Astrocyte (in vitro differentiated cells and primary cell): ENCODE measurements at regions not wholly inside any gene's neighbourhood (a gene's known extent, or its start where the extent isn't known, plus 50 kb on each side); places are given as distances from the start of the nearest gene placed in this dataset.

Source experiments
- DNase-seq: peaks from one replicate; pipeline ENCODE4 v3.0.0-alpha.2; 2010; ENCODE audit warnings: low read depth
- FAIRE-seq: peaks from 2 replicates; lab custom pipeline; 2011; peaks lifted over from hg19 to GRCh38; lab: Jason Lieb, UNC
- H2AFZ ChIP-seq: 2 replicates; pipeline ENCODE4 v1.6.0; 2012; ENCODE audit warnings: low read depth, low read length, inconsistent platforms
- H3K27ac ChIP-seq: 2 replicates; pipeline ENCODE4 v1.5.1; 2011; ENCODE audit warnings: low read depth, low read length, inconsistent platforms
- H3K27me3 ChIP-seq: 2 replicates; pipeline ENCODE4 v1.6.0; 2011; ENCODE audit warnings: low read length, inconsistent platforms; ENCODE audit not compliant: insufficient read depth
- H3K36me3 ChIP-seq: 2 replicates; pipeline ENCODE4 v1.5.1; 2011; ENCODE audit warnings: low read length, inconsistent platforms; ENCODE audit not compliant: insufficient read depth
- H3K4me1 ChIP-seq: 2 replicates; pipeline ENCODE4 v1.5.1; 2011; ENCODE audit warnings: low read length, inconsistent platforms; ENCODE audit not compliant: insufficient read depth
- H3K4me2 ChIP-seq: 2 replicates; pipeline ENCODE4 v1.6.0; 2012; ENCODE audit warnings: low read length, inconsistent platforms
- H3K4me3 ChIP-seq: 2 replicates; pipeline ENCODE4 v1.5.1; 2011; ENCODE audit warnings: low read depth, mild to moderate bottlenecking, low read length, inconsistent platforms; ENCODE audit not compliant: insufficient read depth
- H3K79me2 ChIP-seq: 2 replicates; pipeline ENCODE4 v1.6.0; 2012; ENCODE audit warnings: mild to moderate bottlenecking, low read length, inconsistent platforms; ENCODE audit not compliant: insufficient read depth
- H3K9ac ChIP-seq: 2 replicates; pipeline ENCODE4 v1.6.0; 2012; ENCODE audit warnings: mild to moderate bottlenecking, low read length, inconsistent platforms
- H3K9me3 ChIP-seq: 2 replicates; pipeline ENCODE4 v1.5.1; 2012; ENCODE audit warnings: low read depth, mild to moderate bottlenecking, low read length, inconsistent platforms; ENCODE audit not compliant: insufficient read depth
- H4K20me1 ChIP-seq: 2 replicates; pipeline ENCODE4 v1.6.0; 2012; ENCODE audit warnings: low read length, inconsistent platforms; ENCODE audit not compliant: insufficient read depth
- H3K27ac Mint-ChIP-seq: one replicate; pipeline ENCODE4 v1.8.0; 2021; ENCODE audit warnings: mild to moderate bottlenecking, mixed read lengths; ENCODE audit not compliant: unreplicated experiment
- H3K27me3 Mint-ChIP-seq: one replicate; pipeline ENCODE4 v1.8.0; 2021; ENCODE audit warnings: low read depth, mixed read lengths; ENCODE audit not compliant: unreplicated experiment
- H3K36me3 Mint-ChIP-seq: one replicate; pipeline ENCODE4 v1.8.0; 2021; ENCODE audit warnings: low read depth, mixed read lengths; ENCODE audit not compliant: unreplicated experiment
- H3K4me1 Mint-ChIP-seq: one replicate; pipeline ENCODE4 v1.8.0; 2021; ENCODE audit warnings: low read depth, mixed read lengths; ENCODE audit not compliant: unreplicated experiment
- H3K4me3 Mint-ChIP-seq: one replicate; pipeline ENCODE4 v1.8.0; 2021; ENCODE audit warnings: mild to moderate bottlenecking, moderate library complexity, mixed read lengths; ENCODE audit not compliant: unreplicated experiment
- H3K9me3 Mint-ChIP-seq: one replicate; pipeline ENCODE4 v1.8.0; 2021; ENCODE audit warnings: mild to moderate bottlenecking, mixed read lengths; ENCODE audit not compliant: unreplicated experiment
- EZH2 ChIP-seq: IDR thresholded peaks from 2 replicates; pipeline ENCODE4 v1.6.1; 2012; ENCODE audit warnings: mild to moderate bottlenecking, low read length, inconsistent platforms; ENCODE audit not compliant: insufficient read depth
- TF ChIP-seq, protein P1 (sequence below): IDR thresholded peaks from 2 replicates; pipeline ENCODE4 v1.5.1; 2011; ENCODE audit warnings: low read depth, mild to moderate bottlenecking, inconsistent platforms, low read length, moderate library complexity; ENCODE audit not compliant: insufficient read depth

DNA sequence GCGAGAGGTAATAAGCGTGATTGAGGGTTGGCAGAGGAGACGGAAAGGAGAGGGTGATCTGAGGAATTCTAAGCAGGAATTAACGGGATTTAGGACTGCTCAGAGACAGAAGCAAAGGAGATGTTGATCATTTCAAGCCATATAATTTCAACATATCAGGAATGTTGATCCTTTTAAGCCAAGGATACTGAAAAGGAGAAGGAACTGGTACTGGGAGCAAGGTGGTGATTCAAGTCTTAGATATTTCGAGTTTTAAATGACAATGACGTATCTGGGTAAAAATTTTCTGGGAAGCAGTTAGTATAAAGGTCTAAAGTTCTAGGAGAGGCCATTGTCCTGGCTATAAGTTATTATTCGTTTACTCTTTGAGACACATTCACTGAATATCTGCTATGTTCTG lies 91.3 kb upstream of the OGFRL1 start:
- H3K4me2 ChIP-seq, result peak overlapping the region; percentile 79
- FAIRE-seq, result no peak

DNA sequence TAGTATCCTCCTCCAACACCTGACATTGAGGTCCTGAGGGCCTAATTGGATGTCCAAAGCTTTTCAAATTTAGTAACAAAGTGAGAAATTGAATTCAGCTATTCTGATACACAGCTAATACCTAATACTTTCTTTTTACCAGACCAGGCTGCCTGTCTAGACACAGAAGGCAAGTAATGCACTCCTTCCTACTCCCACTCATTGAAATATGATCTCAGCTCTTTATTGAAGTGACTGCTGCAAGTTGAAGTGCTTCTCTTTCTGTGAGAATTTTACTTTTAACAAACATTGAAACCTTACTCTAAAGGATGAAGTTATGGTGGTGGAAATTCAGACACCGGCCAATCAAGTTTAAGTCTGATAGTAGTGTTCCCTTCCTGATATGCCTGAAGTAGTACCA lies 90.8 kb upstream of the OGFRL1 start:
- peaks cover 2% of the 10 kb centered on the region for H3K9me3 Mint-ChIP-seq
- no peaks in the 10 kb centered on the region for H4K20me1 ChIP-seq
- H3K27me3 ChIP-seq, result no peaks in the 10 kb centered on the region
- no peaks in the 10 kb centered on the region for H3K36me3 ChIP-seq
- DNase-seq, result peak; percentile 90
- H3K27me3 Mint-ChIP-seq, result no peaks in the 10 kb centered on the region
- peak overlapping the region; percentile 79 for H3K4me2 ChIP-seq
- peaks cover 40% of the 10 kb centered on the region for H3K4me1 Mint-ChIP-seq
- peaks cover 20% of the 10 kb centered on the region for H3K4me1 ChIP-seq
- H2AFZ ChIP-seq, result peak overlapping the region; percentile 53
- TF ChIP-seq, protein P1, sequence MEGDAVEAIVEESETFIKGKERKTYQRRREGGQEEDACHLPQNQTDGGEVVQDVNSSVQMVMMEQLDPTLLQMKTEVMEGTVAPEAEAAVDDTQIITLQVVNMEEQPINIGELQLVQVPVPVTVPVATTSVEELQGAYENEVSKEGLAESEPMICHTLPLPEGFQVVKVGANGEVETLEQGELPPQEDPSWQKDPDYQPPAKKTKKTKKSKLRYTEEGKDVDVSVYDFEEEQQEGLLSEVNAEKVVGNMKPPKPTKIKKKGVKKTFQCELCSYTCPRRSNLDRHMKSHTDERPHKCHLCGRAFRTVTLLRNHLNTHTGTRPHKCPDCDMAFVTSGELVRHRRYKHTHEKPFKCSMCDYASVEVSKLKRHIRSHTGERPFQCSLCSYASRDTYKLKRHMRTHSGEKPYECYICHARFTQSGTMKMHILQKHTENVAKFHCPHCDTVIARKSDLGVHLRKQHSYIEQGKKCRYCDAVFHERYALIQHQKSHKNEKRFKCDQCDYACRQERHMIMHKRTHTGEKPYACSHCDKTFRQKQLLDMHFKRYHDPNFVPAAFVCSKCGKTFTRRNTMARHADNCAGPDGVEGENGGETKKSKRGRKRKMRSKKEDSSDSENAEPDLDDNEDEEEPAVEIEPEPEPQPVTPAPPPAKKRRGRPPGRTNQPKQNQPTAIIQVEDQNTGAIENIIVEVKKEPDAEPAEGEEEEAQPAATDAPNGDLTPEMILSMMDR, result no peak
- TF ChIP-seq EZH2, result no peak
- H3K4me3 Mint-ChIP-seq, result peak overlapping the region; percentile 56
- H3K27ac ChIP-seq, result peak overlapping the region; percentile 97
- H3K79me2 ChIP-seq, result no peaks in the 10 kb centered on the region
- FAIRE-seq, result no peak
- H3K27ac Mint-ChIP-seq, result peak overlapping the region; percentile 95
- H3K9ac ChIP-seq, result peak overlapping the region; percentile 76
- H3K36me3 Mint-ChIP-seq, result no peaks in the 10 kb centered on the region
- H3K4me3 ChIP-seq, result peak overlapping the region; percentile 41
- no peaks in the 10 kb centered on the region for H3K9me3 ChIP-seq

More for the DNA sequence above, 91.3 kb upstream of the OGFRL1 start:
- H3K9ac ChIP-seq, result peak overlapping the region; percentile 76
- H3K4me1 ChIP-seq, result peaks cover 20% of the 10 kb centered on the region
- peak overlapping the region; percentile 95 for H3K27ac Mint-ChIP-seq
- H3K4me3 Mint-ChIP-seq, result no peak overlapping the region
- no peaks in the 10 kb centered on the region for H3K27me3 ChIP-seq
- no peaks in the 10 kb centered on the region for H4K20me1 ChIP-seq
- peak overlapping the region; percentile 97 for H3K27ac ChIP-seq
- H3K9me3 Mint-ChIP-seq, result peaks cover 2% of the 10 kb centered on the region
- H3K36me3 ChIP-seq, result no peaks in the 10 kb centered on the region
- DNase-seq, result peak; percentile 84
- H2AFZ ChIP-seq, result peak overlapping the region; percentile 53
- no peaks in the 10 kb centered on the region for H3K27me3 Mint-ChIP-seq
- H3K79me2 ChIP-seq, result no peaks in the 10 kb centered on the region
- H3K36me3 Mint-ChIP-seq, result no peaks in the 10 kb centered on the region
- H3K4me3 ChIP-seq, result peak overlapping the region; percentile 41
- TF ChIP-seq, protein P1, result no peak
- no peak for TF ChIP-seq EZH2
- peaks cover 40% of the 10 kb centered on the region for H3K4me1 Mint-ChIP-seq
- H3K9me3 ChIP-seq, result no peaks in the 10 kb centered on the region

DNA sequence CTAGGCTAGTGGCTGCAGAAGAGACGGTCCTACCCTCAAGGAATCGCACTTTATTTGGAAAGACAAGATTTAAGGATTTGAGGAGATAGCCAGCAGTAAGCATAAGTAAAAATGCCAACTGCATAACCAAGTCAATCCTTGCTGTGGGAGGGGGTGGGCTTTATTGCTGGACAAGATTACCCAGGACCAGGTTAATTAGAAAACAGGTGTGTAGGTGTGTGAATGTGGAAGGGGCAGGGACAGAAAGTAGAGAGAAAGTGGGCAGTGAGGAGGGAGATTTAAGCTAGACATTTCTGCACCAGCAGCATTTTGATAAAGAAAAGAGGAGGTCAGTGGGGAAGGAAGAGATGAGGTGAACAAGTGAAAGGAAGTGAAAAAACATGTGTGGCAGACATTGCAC lies 89.7 kb upstream of the OGFRL1 start:
- no peak overlapping the region for H3K27ac ChIP-seq
- H3K27ac Mint-ChIP-seq, result no peak overlapping the region
- DNase-seq (no peak), FAIRE-seq (no peak)
- H2AFZ ChIP-seq, result no peak overlapping the region
- no peak overlapping the region for H3K4me2 ChIP-seq
- H3K36me3 Mint-ChIP-seq, result no peaks in the 10 kb centered on the region
- no peaks in the 10 kb centered on the region for H3K27me3 ChIP-seq
- peaks cover 20% of the 10 kb centered on the region for H3K4me1 ChIP-seq
- H3K36me3 ChIP-seq, result no peaks in the 10 kb centered on the region
- H3K4me1 Mint-ChIP-seq, result peaks cover 40% of the 10 kb centered on the region
- H3K9me3 Mint-ChIP-seq, result peaks cover 2% of the 10 kb centered on the region
- no peak overlapping the region for H3K4me3 Mint-ChIP-seq
- no peaks in the 10 kb centered on the region for H4K20me1 ChIP-seq
- H3K79me2 ChIP-seq, result no peaks in the 10 kb centered on the region
- no peak overlapping the region for H3K4me3 ChIP-seq
- TF ChIP-seq, protein P1, result no peak
- no peaks in the 10 kb centered on the region for H3K9me3 ChIP-seq
- H3K9ac ChIP-seq, result no peak overlapping the region
- no peaks in the 10 kb centered on the region for H3K27me3 Mint-ChIP-seq
